ENCODE measurements at regions not wholly inside any gene's neighbourhood (a gene's known extent, or its start where the extent isn't known, plus 50 kb on each side); places are given as distances from the start of the nearest gene placed in this dataset.

DNA sequence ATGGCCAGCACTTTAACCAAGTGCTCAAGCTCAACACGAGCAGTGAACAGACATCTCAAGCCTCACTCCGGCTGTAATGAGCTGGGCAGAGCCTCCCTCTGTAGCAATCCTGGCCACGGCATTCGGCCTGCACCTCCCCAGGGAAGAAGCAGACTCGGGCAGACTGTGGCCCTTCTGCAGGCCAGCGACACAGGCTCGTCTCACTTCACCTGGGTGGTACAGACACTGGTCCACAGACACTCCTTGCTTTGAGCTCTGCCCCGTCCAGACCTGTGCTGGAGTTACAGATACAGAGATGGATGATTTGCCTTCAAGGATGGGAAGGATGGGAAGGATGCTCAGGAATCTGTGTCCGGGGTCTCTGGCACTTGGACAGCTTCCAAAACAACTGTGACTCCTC is 300.9 kb downstream of the PREX1 start:
- TF ChIP-seq, protein P1, sequence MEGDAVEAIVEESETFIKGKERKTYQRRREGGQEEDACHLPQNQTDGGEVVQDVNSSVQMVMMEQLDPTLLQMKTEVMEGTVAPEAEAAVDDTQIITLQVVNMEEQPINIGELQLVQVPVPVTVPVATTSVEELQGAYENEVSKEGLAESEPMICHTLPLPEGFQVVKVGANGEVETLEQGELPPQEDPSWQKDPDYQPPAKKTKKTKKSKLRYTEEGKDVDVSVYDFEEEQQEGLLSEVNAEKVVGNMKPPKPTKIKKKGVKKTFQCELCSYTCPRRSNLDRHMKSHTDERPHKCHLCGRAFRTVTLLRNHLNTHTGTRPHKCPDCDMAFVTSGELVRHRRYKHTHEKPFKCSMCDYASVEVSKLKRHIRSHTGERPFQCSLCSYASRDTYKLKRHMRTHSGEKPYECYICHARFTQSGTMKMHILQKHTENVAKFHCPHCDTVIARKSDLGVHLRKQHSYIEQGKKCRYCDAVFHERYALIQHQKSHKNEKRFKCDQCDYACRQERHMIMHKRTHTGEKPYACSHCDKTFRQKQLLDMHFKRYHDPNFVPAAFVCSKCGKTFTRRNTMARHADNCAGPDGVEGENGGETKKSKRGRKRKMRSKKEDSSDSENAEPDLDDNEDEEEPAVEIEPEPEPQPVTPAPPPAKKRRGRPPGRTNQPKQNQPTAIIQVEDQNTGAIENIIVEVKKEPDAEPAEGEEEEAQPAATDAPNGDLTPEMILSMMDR (IDR thresholded peaks at IDR 0.05; ENCODE audit: low read depth, low read length), result no peak
- TF ChIP-seq EZH2phosphoT487 (IDR thresholded peaks at IDR 0.05; ENCODE audit: low read depth), result no peak
